HFFc6 (cell line): ENCODE measurements at regions not wholly inside any gene's neighbourhood (a gene's known extent, or its start where the extent isn't known, plus 50 kb on each side); places are given as distances from the start of the nearest gene placed in this dataset.

Experiments
- DNase-seq: peaks from one replicate; pipeline ENCODE4 v3.0.0-alpha.2; 2018
- H3K27ac Mint-ChIP-seq: 2 replicates; pipeline ENCODE4 v1.8.0; 2020; ENCODE audit warnings: mild to moderate bottlenecking, mixed read lengths
- H3K27me3 Mint-ChIP-seq: 2 replicates; pipeline ENCODE4 v1.8.0; 2021; ENCODE audit warnings: mild to moderate bottlenecking, moderate library complexity, mixed read lengths; ENCODE audit not compliant: insufficient read depth
- H3K36me3 Mint-ChIP-seq: 2 replicates; pipeline ENCODE4 v1.8.0; 2021; ENCODE audit warnings: low read depth, mixed read lengths
- H3K4me1 Mint-ChIP-seq: 2 replicates; pipeline ENCODE4 v1.8.0; 2020; ENCODE audit warnings: low read depth, mixed read lengths
- H3K4me3 Mint-ChIP-seq: 2 replicates; pipeline ENCODE4 v1.8.0; 2020; ENCODE audit warnings: mild to moderate bottlenecking, moderate library complexity, mixed read lengths
- H3K9me3 Mint-ChIP-seq: 2 replicates; pipeline ENCODE4 v1.8.0; 2020; ENCODE audit warnings: mild to moderate bottlenecking, mixed read lengths
- TF ChIP-seq, protein P1 (sequence below): fragments of 200-600 bp; sonication (generic); IDR thresholded peaks from 2 replicates; pipeline ENCODE4 v1.5.0; 2021; ENCODE audit warnings: antibody characterized with exemption, mild to moderate bottlenecking

- no peak overlapping the region for H3K4me3 Mint-ChIP-seq
- peaks cover 3% of the 10 kb centered on the region for H3K27me3 Mint-ChIP-seq
- H3K27ac Mint-ChIP-seq, result no peak overlapping the region
- no peaks in the 10 kb centered on the region for H3K9me3 Mint-ChIP-seq
- TF ChIP-seq, protein P1, sequence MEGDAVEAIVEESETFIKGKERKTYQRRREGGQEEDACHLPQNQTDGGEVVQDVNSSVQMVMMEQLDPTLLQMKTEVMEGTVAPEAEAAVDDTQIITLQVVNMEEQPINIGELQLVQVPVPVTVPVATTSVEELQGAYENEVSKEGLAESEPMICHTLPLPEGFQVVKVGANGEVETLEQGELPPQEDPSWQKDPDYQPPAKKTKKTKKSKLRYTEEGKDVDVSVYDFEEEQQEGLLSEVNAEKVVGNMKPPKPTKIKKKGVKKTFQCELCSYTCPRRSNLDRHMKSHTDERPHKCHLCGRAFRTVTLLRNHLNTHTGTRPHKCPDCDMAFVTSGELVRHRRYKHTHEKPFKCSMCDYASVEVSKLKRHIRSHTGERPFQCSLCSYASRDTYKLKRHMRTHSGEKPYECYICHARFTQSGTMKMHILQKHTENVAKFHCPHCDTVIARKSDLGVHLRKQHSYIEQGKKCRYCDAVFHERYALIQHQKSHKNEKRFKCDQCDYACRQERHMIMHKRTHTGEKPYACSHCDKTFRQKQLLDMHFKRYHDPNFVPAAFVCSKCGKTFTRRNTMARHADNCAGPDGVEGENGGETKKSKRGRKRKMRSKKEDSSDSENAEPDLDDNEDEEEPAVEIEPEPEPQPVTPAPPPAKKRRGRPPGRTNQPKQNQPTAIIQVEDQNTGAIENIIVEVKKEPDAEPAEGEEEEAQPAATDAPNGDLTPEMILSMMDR, result no peak
- H3K36me3 Mint-ChIP-seq, result no peaks in the 10 kb centered on the region
- H3K4me1 Mint-ChIP-seq, result peaks cover 13% of the 10 kb centered on the region; the same call in 1 of the 2 replicates
- DNase-seq, result no peak
Observed at GRCh38 chr9:91078369-91078695, 276.7 kb downstream of the SYK start.

DNA sequence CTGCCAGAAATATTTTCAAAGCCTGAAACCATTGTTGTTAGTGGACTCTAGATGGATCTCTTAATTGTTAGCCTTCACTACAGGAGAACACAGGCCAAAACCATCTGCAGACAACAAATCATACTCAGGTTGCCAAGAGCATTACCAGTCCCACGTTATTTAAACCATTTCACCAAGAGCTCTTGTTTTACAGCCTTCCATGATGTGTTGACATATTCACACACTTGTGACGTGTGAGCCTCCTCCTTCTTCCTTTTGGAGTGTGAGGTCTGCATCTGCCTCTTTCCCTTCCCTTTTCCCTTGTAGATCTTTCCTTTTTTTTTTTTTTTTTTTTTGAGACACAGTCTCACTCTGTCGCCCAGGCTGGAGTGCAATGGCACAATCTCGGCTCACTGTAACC, 279.0 kb downstream of the AUH start:
- H3K27ac Mint-ChIP-seq, result no peak overlapping the region

DNA sequence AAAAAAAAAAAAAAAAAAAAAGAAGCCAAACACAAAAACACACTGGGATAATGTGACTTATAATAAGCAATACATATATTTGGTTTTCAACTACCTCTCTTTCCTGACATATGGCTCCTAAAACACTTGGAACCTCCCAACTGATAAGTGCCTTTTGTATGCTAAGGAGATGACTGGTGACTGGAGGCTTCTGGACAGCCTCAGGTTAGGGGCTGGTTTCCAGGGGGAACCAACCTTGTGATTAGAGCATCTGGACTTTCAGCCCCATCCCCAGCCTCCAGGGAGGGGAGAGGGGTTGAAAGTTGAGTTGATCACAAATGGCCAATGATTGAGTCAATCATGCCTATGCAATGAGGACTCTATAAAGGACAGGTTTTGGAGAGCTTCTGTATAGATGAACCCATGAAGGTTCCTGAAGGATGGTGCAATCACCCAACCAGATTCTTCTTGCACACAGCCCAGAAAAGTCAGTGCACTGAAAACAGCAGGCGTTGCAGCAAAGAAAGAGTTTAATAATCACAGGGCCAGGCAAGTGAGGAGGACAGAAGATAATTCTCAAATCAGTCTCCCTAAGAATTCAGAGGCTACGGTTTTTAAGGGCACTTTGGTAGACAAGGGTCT, 276.7 kb downstream of the AUH start:
- TF ChIP-seq, protein P1, result no peak
- Mint-ChIP-seq H3K36me3 (no peaks in the 10 kb centered on the region), H3K4me1 (peaks cover 8% of the 10 kb centered on the region), H3K27me3 (peaks cover 6% of the 10 kb centered on the region), H3K4me3 (no peak overlapping the region), H3K9me3 (no peaks in the 10 kb centered on the region), H3K27ac (no peak overlapping the region)
- DNase-seq, result no peak

More for the DNA sequence above, 279.0 kb downstream of the AUH start:
- no peak for DNase-seq
- Mint-ChIP-seq H3K36me3 (no peaks in the 10 kb centered on the region), H3K27me3 (peaks cover 6% of the 10 kb centered on the region), H3K4me1 (peaks cover 5% of the 10 kb centered on the region; the same call in 1 of the 2 replicates), H3K4me3 (no peak overlapping the region), H3K9me3 (no peaks in the 10 kb centered on the region)
- TF ChIP-seq, protein P1, result no peak

- Mint-ChIP-seq H3K4me1 (peaks cover 10% of the 10 kb centered on the region), H3K27me3 (peaks cover 6% of the 10 kb centered on the region), H3K36me3 (no peaks in the 10 kb centered on the region), H3K9me3 (no peaks in the 10 kb centered on the region), H3K27ac (no peak overlapping the region), H3K4me3 (no peak overlapping the region)
- DNase-seq, result no peak
- TF ChIP-seq, protein P1, result no peak
Observed at GRCh38 chr9:91085517-91086291, 276.0 kb downstream of the AUH start.

GRCh38 chr9:91086657-91087461, 274.9 kb downstream of the AUH start:
- no peaks in the 10 kb centered on the region for H3K9me3 Mint-ChIP-seq

More at GRCh38 chr9:91086657-91087461, 274.9 kb downstream of the AUH start:
- Mint-ChIP-seq H3K27ac (no peak overlapping the region), H3K4me1 (peaks cover 10% of the 10 kb centered on the region), H3K36me3 (no peaks in the 10 kb centered on the region), H3K27me3 (peaks cover 6% of the 10 kb centered on the region), H3K4me3 (no peak overlapping the region)
- TF ChIP-seq, protein P1, result no peak
- DNase-seq, result no peak
